H9 (cell line): ENCODE measurements at regions not wholly inside any gene's neighbourhood (a gene's known extent, or its start where the extent isn't known, plus 50 kb on each side); places are given as distances from the start of the nearest gene placed in this dataset.

Source experiments
- DNase-seq: peaks from one replicate; pipeline ENCODE4 v3.0.0-alpha.2; 2017
- H2AFZ ChIP-seq: one replicate; pipeline ENCODE4 v1.6.1; 2013; ENCODE audit warnings: mild to moderate bottlenecking, low read length, control low read depth, moderate library complexity
- H2AK5ac ChIP-seq: 2 replicates; pipeline ENCODE4 v1.6.1; 2013; ENCODE audit warnings: low read length, control low read depth, mixed read lengths; ENCODE audit not compliant: insufficient read length
- H2BK120ac ChIP-seq: one replicate; pipeline ENCODE4 v1.6.1; 2013; ENCODE audit warnings: low read depth, mild to moderate bottlenecking, low read length, control low read depth, inconsistent platforms; ENCODE audit not compliant: poor library complexity, severe bottlenecking
- H2BK12ac ChIP-seq: 2 replicates; pipeline ENCODE4 v1.6.1; 2013; ENCODE audit warnings: low read length, control low read depth, mixed read lengths, low read depth; ENCODE audit not compliant: insufficient read length
- H2BK15ac ChIP-seq: 2 replicates; pipeline ENCODE4 v1.6.1; 2013; ENCODE audit warnings: low read depth, low read length, control low read depth
- H2BK20ac ChIP-seq: one replicate; pipeline ENCODE4 v1.6.1; 2013; ENCODE audit warnings: low read depth, mild to moderate bottlenecking, low read length, control low read depth, inconsistent platforms; ENCODE audit not compliant: poor library complexity, severe bottlenecking
- H2BK5ac ChIP-seq: 2 replicates; pipeline ENCODE4 v1.6.1; 2013; ENCODE audit warnings: low read length, control low read depth, mixed read lengths; ENCODE audit not compliant: insufficient read length
- H3K14ac ChIP-seq: 2 replicates; pipeline ENCODE4 v1.6.1; 2013; ENCODE audit warnings: low read length, control low read depth; ENCODE audit not compliant: insufficient read depth
- H3K18ac ChIP-seq: 2 replicates; pipeline ENCODE4 v1.6.1; 2013; ENCODE audit warnings: low read depth, mild to moderate bottlenecking, mixed read lengths, low read length, control low read depth; ENCODE audit not compliant: insufficient read length
- H3K23ac ChIP-seq: 2 replicates; pipeline ENCODE4 v1.6.1; 2013; ENCODE audit warnings: low read length, control low read depth, mixed read lengths, low read depth; ENCODE audit not compliant: insufficient read length
- H3K23me2 ChIP-seq: 2 replicates; pipeline ENCODE4 v1.6.1; 2013; ENCODE audit warnings: low read depth, mild to moderate bottlenecking, mixed read lengths, low read length, control low read depth; ENCODE audit not compliant: insufficient read length, poor library complexity, severe bottlenecking
- H3K27ac ChIP-seq: 2 replicates; pipeline ENCODE4 v1.5.1; 2013; ENCODE audit warnings: low read length, control low read depth, mixed read lengths, low read depth; ENCODE audit not compliant: insufficient read length
- H3K27me3 ChIP-seq: 2 replicates; pipeline ENCODE4 v1.6.1; 2013; ENCODE audit warnings: low read length, control low read depth, inconsistent platforms; ENCODE audit not compliant: insufficient read depth
- H3K4ac ChIP-seq: 2 replicates; pipeline ENCODE4 v1.6.1; 2013; ENCODE audit warnings: low read depth, mild to moderate bottlenecking, control low read depth, inconsistent platforms, low read length, moderate library complexity
- H3K4me1 ChIP-seq: 2 replicates; pipeline ENCODE4 v1.6.1; 2013; ENCODE audit warnings: low read length, control low read depth, inconsistent platforms; ENCODE audit not compliant: insufficient read depth
- H3K4me2 ChIP-seq: 2 replicates; pipeline ENCODE4 v1.6.1; 2013; ENCODE audit warnings: low read length, control low read depth, mixed read lengths; ENCODE audit not compliant: insufficient read length, insufficient read depth
- H3K56ac ChIP-seq: 2 replicates; pipeline ENCODE4 v1.6.1; 2013; ENCODE audit warnings: low read depth, mild to moderate bottlenecking, mixed read lengths, low read length, control low read depth; ENCODE audit not compliant: insufficient read length
- H3K79me1 ChIP-seq: 2 replicates; pipeline ENCODE4 v1.6.1; 2013; ENCODE audit warnings: low read depth, mild to moderate bottlenecking, moderate library complexity, low read length, control low read depth, inconsistent platforms; ENCODE audit not compliant: insufficient read depth, poor library complexity, severe bottlenecking
- H3K79me2 ChIP-seq: 2 replicates; pipeline ENCODE4 v1.6.1; 2013; ENCODE audit warnings: low read length, control low read depth, inconsistent platforms; ENCODE audit not compliant: insufficient read depth
- H3K9ac ChIP-seq: 2 replicates; pipeline ENCODE4 v1.6.1; 2013; ENCODE audit warnings: low read length, control low read depth, mixed read lengths; ENCODE audit not compliant: insufficient read length; ENCODE audit errors: extremely low read depth
- H3K9me3 ChIP-seq: one replicate; pipeline ENCODE4 v1.6.1; 2013; ENCODE audit warnings: low read depth, low read length, inconsistent platforms; ENCODE audit not compliant: control insufficient read depth
- H3T11ph ChIP-seq: one replicate; pipeline ENCODE4 v1.6.1; 2013; ENCODE audit warnings: mild to moderate bottlenecking, low read length, control low read depth, inconsistent platforms
- H4K20me1 ChIP-seq: one replicate; pipeline ENCODE4 v1.6.1; 2013; ENCODE audit not compliant: control insufficient read depth, insufficient read length, insufficient read depth
- H4K5ac ChIP-seq: 2 replicates; pipeline ENCODE4 v1.6.1; 2013; ENCODE audit warnings: low read depth, mild to moderate bottlenecking, mixed read lengths, low read length, control low read depth; ENCODE audit not compliant: insufficient read length
- H4K8ac ChIP-seq: replicated peaks from 2 replicates; pipeline ENCODE4 v1.6.1; 2013; ENCODE audit warnings: low read length, control low read depth, mixed read lengths, low read depth; ENCODE audit not compliant: insufficient read length
- H4K91ac ChIP-seq: 2 replicates; pipeline ENCODE4 v1.6.1; 2013; ENCODE audit warnings: low read depth, mild to moderate bottlenecking, moderate library complexity, mixed read lengths, low read length, control low read depth; ENCODE audit not compliant: insufficient read length
- H3K27ac Mint-ChIP-seq, 3 experiments: 2 replicates in 2 of 3; 3 replicates in 1 of 3; pipeline ENCODE4 v1.8.0; 2020 to 2021; ENCODE audit warnings: mixed read lengths in 3 of 3, mild to moderate bottlenecking in 1 of 3, moderate library complexity in 1 of 3
- H3K27me3 Mint-ChIP-seq: 2 replicates; pipeline ENCODE4 v1.8.0; 2021; ENCODE audit warnings: low read depth, mild to moderate bottlenecking, moderate library complexity, mixed read lengths
- H3K36me3 Mint-ChIP-seq, 3 experiments: 2 replicates in 2 of 3; 3 replicates in 1 of 3; pipeline ENCODE4 v1.8.0; 2020 to 2021; ENCODE audit warnings: low read depth in 3 of 3, mixed read lengths in 3 of 3; ENCODE audit not compliant: insufficient read depth in 1 of 3
- H3K4me1 Mint-ChIP-seq, 2 experiments: 2 replicates each; pipeline ENCODE4 v1.8.0; 2020; ENCODE audit warnings: mixed read lengths in 2 of 2
- H3K4me3 Mint-ChIP-seq, 2 experiments: 2 replicates in 1 of 2; 3 replicates in 1 of 2; pipeline ENCODE4 v1.8.0; 2020 to 2021; ENCODE audit warnings: mild to moderate bottlenecking in 2 of 2, mixed read lengths in 2 of 2, moderate library complexity in 1 of 2
- H3K9me3 Mint-ChIP-seq, 2 experiments: 2 replicates in 1 of 2; 3 replicates in 1 of 2; pipeline ENCODE4 v1.8.0; 2020; ENCODE audit warnings: mild to moderate bottlenecking in 2 of 2, mixed read lengths in 2 of 2, moderate library complexity in 1 of 2
- CTCF ChIP-seq: fragments of 200-600 bp; sonication (generic); conservative IDR thresholded peaks from 3 replicates; pipeline ENCODE4 v1.8.0; 2021; ENCODE audit warnings: antibody characterized with exemption, mild to moderate bottlenecking
- WGBS: extraction: QIAGEN DNeasy Blood & Tissue Kit; methylation state at CpG from one replicate; pipeline ENCODE4 v1.1.7; 2013; ENCODE audit warnings: missing lambda C conversion rate, low lambda C conversion rate, mixed read lengths; ENCODE audit not compliant: insufficient read length; ENCODE audit errors: extremely low coverage; 5-methylcytosine and 5-hydroxymethylcytosine counted together

- Histone ChIP-seq H3K23ac (no peak overlapping the region), H3K14ac (no peak overlapping the region), H3K18ac (no peak overlapping the region), H2BK20ac (no peak overlapping the region), H2BK120ac (no peak overlapping the region), H3K9ac (no peak overlapping the region), H2BK15ac (no peak overlapping the region), H3K4me2 (no peak overlapping the region), H3K4ac (no peak overlapping the region), H4K20me1 (no peaks in the 10 kb centered on the region), H4K5ac (no peak overlapping the region), H4K8ac (no peak overlapping the region), H3K79me2 (no peaks in the 10 kb centered on the region), H3K27ac (no peak overlapping the region), H3T11ph (no peak overlapping the region), H2BK12ac (no peak overlapping the region), H4K91ac (no peak overlapping the region), H2AFZ (no peak overlapping the region), H2BK5ac (no peak overlapping the region), H3K4me1 (no peaks in the 10 kb centered on the region), H3K27me3 (no peaks in the 10 kb centered on the region), H3K56ac (no peak overlapping the region), H3K9me3 (no peaks in the 10 kb centered on the region), H3K79me1 (no peaks in the 10 kb centered on the region), H3K23me2 (no peaks in the 10 kb centered on the region), H2AK5ac (no peak overlapping the region)
- no CpG with 5 or more reads among the region's 4 CpGs for WGBS
- Mint-ChIP-seq H3K4me3 (no peak overlapping the region), H3K27me3 (no peaks in the 10 kb centered on the region), H3K36me3 (no peaks in the 10 kb centered on the region), H3K27ac (no peak overlapping the region), H3K4me1 (no peaks in the 10 kb centered on the region), H3K9me3 (no peaks in the 10 kb centered on the region)
- no peak for TF ChIP-seq CTCF
- DNase-seq: no peak
Measured at GRCh38 chr4:95601356-95601755, 52.6 kb upstream of the UNC5C start.
